GM23248 (cell line): ENCODE measurements at regions not wholly inside any gene's neighbourhood (a gene's known extent, or its start where the extent isn't known, plus 50 kb on each side); places are given as distances from the start of the nearest gene placed in this dataset.

Experiments used
- EZH2 ChIP-seq: fragments of 200-600 bp; sonication (generic); IDR thresholded peaks from 2 replicates; pipeline ENCODE4 v1.6.1; 2018; ENCODE audit warnings: antibody characterized with exemption, mild to moderate bottlenecking; ENCODE audit not compliant: insufficient read depth, poor library complexity, severe bottlenecking
- EZH2phosphoT487 ChIP-seq: fragments of 200-600 bp; sonication (generic); IDR thresholded peaks from 2 replicates; pipeline ENCODE4 v1.6.1; 2018; ENCODE audit warnings: antibody characterized with exemption, moderate library complexity, mild to moderate bottlenecking, low read depth; ENCODE audit not compliant: insufficient read depth

DNA sequence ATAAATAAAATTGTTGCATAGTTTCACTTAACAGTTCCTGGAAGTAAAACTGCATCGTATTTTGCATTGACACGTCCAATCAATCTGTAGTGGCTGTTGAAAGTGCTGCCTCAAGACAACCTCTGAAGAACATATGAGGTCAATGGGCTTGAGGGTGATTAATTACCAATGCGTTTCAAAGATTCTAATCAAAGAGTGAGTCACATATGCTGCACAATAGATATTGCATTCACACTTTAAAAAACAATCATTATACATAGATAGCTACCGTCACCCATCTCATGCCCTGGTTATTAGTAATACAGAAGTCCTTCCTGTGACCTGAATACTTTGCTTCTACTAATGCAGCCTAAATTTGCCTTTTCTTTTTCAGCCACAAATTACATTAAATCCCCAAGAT, 743.3 kb upstream of the SLIT2 start:
- TF ChIP-seq EZH2 (no peak), EZH2phosphoT487 (no peak)
